GM12891 (cell line): ENCODE measurements at regions not wholly inside any gene's neighbourhood (a gene's known extent, or its start where the extent isn't known, plus 50 kb on each side); places are given as distances from the start of the nearest gene placed in this dataset.

Source experiments
- DNase-seq: peaks from one replicate; pipeline ENCODE4 v3.0.0; 2011; ENCODE audit warnings: low spot score; ENCODE audit not compliant: insufficient read length
- FAIRE-seq: peaks from 2 replicates; lab custom pipeline; 2011; peaks lifted over from hg19 to GRCh38; lab: Jason Lieb, UNC
- PAX5 ChIP-seq: IDR thresholded peaks from 2 replicates; pipeline ENCODE4 v1.6.1; 2011; ENCODE audit warnings: low read length, moderate library complexity, mild to moderate bottlenecking; ENCODE audit not compliant: insufficient read depth, severe bottlenecking
- POLR2A ChIP-seq: IDR thresholded peaks from 2 replicates; pipeline ENCODE4 v1.6.1; 2011; ENCODE audit warnings: low read depth, low read length, control low read depth
- POLR2AphosphoS5 ChIP-seq: IDR thresholded peaks from 2 replicates; pipeline ENCODE4 v1.6.1; 2011; ENCODE audit warnings: low read depth, low read length, control low read depth
- POU2F2 ChIP-seq: IDR thresholded peaks from 2 replicates; pipeline ENCODE4 v1.6.1; 2011; ENCODE audit warnings: low read depth, mild to moderate bottlenecking, control low read depth, low read length, moderate library complexity
- SPI1 ChIP-seq: IDR thresholded peaks from 2 replicates; pipeline ENCODE4 v1.6.1; 2011; ENCODE audit warnings: low read depth, low read length, control low read depth
- TAF1 ChIP-seq: IDR thresholded peaks from 2 replicates; pipeline ENCODE4 v1.6.1; 2011; ENCODE audit warnings: low read depth, low read length, control low read depth

DNA sequence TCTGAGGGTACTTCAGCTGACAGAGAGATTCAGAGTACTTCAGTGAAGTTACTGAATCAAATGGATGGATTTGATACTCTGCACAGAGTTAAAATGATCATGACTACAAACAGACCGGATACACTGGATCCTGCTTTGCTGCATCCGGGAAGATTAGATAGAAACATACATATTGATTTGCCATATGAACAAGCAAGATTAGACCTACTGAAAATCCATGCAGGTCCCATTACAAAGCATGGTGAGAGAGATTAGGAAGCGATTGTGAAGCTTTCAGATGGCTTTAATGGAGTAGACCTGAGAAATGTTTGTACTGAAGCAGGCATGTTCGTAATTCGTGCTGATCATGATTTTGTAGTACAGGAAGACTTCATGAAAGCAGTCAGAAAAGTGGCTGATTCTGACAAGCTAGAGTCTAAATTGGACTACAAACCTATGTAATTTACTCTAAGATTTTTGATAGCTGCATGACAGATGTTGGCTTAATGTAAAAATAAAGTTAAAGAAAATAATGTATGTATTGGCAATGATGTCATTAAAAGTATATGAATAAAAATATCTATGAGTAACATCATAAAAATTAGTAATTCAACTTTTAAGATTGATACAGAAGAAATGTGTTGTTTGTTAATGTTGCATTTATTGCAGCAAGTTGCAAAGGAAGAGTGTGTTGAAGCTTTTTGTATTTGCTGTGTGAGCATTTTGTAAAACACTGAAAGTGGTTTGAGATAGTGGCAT lies 136.1 kb upstream of the RAP1B start:
- no peak for TF ChIP-seq PAX5
- TF ChIP-seq POLR2A: no peak
- TF ChIP-seq SPI1: no peak
- TF ChIP-seq POU2F2: no peak
- TF ChIP-seq POLR2AphosphoS5: no peak
- TF ChIP-seq TAF1: no peak
- DNase-seq (no peak), FAIRE-seq (no peak)

DNA sequence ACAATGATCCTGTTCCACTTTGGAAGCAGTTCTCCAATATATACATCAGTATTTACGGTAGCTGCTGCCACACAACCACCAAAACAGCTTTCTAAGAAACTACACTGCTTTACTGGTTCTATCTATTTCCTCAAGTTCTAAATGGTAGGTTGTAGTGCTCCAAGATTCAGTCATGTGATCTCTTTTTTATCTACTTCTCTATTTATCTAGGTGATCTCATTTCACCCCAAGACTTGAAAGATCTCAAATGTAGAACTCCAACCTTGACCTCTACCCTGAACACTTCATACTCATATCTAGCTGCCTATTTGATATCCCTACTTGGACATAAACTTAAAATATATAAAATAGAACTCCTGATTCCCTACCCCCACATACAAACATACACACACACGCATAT lies 133.9 kb upstream of the RAP1B start:
- TF ChIP-seq PAX5 (no peak), POU2F2 (no peak), POLR2A (no peak), SPI1 (no peak), TAF1 (no peak), POLR2AphosphoS5 (no peak)
- DNase-seq: no peak
- FAIRE-seq: no peak

DNA sequence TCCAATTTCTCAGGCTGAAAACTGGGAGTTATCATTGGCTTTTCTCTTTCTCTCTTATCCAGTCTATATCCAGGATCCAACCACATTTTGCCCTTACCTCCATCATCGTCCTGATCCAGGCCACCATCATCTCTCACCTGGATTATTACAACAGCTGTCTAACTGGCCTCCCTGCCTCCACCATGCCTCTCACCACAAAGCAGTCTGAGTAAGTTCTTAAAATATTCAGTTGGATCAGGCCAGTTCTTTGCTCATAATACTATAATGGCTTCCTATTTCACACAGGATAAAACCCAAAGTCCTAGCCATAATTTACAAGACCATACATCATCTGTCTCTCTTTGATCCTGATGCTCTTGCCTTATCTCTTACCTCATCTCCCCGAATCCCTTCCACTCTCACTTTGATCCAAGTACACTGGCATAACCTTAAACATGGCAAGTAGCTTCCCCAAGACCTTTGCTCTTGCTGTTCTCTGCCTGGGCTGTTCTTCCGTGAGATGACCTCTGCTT lies 133.4 kb upstream of the RAP1B start:
- DNase-seq (no peak), FAIRE-seq (no peak)
- TF ChIP-seq POU2F2 (no peak), POLR2A (no peak), SPI1 (no peak), TAF1 (no peak)

DNA sequence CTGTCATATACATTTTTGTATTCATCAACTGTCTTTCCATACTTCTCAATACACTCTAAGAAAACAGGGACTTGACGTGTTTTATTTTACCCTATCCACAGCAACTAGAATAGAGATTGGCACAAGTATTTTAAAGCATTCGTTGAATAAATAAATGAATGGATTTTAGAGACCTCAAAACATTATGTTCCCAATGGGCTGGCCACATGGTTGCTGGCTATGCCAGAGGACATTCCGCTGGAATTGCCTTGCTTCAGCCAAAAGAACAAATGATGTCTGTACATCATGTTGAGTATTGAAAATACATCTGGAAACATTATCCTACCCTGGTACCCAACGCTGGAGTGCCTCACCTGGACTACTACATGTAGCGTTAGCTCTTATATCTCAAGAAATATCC lies 132.8 kb upstream of the RAP1B start:
- TF ChIP-seq POLR2AphosphoS5 (no peak), POU2F2 (no peak), POLR2A (no peak), PAX5 (no peak), TAF1 (no peak), SPI1 (no peak)
- no peak for FAIRE-seq
- DNase-seq: no peak

DNA sequence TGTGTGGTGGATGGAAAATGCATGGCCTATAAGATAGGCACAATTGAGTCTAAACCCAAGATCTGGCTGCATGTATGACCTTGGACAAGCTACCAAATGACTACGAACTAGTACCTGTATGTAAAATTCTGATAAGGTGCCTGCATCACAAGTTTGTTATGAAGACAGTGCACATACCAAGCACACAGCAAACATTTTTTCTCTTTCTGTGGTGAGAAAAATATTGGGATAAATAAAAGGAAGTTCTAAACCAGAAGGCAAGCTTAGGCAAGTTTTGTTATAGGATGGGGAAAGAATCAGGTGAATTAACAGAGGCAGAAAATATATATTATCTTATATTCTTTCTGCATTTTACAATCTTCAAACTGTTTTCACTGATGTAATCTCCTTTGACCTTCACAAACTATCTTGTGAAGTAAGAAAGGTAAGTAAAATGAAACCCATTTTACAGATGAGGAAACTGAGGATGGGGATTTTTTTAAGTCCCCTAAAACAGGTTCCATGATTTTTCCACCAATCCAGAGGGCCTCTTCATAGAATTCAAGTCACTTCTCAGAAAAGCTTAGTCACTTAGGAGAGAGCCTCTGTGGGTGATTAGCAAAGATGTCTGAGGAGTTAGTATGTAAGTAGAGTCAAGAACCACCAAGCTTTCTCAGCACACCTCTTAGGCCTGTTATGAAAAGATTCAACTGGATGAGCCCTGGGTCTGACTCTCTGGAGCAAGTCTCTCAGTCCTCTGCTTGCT lies 132.0 kb upstream of the RAP1B start:
- FAIRE-seq: no peak
- TF ChIP-seq POU2F2 (no peak), POLR2AphosphoS5 (no peak), POLR2A (no peak)
- no peak for DNase-seq

DNA sequence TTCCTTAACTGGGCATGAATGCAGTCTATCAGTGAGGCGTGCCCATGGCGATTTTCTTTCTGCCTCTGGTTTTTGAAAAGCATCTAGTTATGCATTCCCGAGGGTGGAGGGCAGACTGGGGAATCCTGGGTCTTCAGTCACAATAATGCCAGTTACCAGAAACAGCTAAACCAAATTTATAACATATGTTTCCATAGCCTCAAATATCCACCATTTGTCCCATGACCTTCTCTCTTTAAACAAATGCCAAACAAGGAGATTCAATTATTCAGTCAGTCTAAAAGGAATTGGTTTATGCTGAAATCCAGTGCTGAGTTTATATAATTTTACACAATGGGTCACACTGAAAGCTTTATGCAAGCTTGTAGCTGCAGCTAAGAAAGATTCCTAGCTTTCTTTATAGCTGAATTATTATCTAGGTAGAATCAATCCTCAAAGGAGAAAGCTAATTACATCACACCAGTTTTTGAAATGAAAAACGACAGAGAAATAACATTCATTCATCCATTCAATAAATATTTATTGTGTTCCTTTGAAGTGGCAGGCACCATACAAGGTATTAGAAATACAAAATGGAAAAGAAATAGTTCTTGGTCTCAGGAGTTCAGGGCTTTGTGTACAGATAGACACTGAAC lies 131.3 kb upstream of the RAP1B start:
- DNase-seq (no peak), FAIRE-seq (no peak)
- TF ChIP-seq TAF1: no peak
- TF ChIP-seq SPI1: no peak
- TF ChIP-seq POLR2A: no peak
- TF ChIP-seq POLR2AphosphoS5: no peak
- TF ChIP-seq PAX5: no peak
- TF ChIP-seq POU2F2: no peak

DNA sequence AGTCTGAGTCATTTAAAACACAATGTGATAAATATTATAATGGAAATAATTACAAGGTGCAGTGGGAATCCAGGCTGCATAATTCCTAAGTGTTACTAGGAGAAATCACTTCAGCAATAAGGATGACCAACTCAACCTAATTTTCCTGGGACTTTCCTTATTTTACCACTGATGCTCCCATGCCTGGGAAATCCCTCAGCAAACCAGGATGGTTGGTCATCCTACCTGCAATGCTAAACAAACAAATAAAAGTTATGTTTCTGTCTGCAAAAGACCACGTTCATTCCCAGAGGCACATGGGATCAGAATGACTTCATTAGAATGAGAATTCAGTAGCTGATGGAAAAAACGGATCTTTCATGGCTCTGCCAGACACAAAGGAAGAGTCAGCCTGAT lies 130.8 kb upstream of the RAP1B start:
- TF ChIP-seq POLR2AphosphoS5 (no peak), PAX5 (no peak), SPI1 (no peak), POLR2A (no peak)
- no peak for FAIRE-seq
- no peak for DNase-seq

DNA sequence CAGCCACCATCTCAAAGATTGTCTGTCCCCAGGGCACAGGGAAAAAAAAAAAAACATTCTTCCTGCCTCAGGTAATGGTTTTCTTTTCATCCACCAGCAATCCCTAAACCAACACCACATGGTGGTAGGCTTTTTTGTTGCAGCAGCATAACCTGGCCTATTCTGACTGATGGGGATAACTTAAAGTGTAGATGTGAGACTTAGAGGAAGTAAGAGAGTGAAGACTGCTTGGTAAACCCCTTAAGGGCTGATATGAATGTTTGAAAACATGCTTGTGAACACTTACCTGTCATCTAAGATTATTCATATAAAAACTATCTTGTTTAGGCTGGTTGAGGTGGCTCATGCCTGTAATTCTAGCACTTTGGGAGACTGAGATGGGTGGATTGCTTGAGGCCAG lies 130.2 kb upstream of the RAP1B start:
- FAIRE-seq (no peak), DNase-seq (no peak)
- TF ChIP-seq POLR2AphosphoS5 (no peak), TAF1 (no peak), POLR2A (no peak), POU2F2 (no peak), PAX5 (no peak), SPI1 (no peak)

DNA sequence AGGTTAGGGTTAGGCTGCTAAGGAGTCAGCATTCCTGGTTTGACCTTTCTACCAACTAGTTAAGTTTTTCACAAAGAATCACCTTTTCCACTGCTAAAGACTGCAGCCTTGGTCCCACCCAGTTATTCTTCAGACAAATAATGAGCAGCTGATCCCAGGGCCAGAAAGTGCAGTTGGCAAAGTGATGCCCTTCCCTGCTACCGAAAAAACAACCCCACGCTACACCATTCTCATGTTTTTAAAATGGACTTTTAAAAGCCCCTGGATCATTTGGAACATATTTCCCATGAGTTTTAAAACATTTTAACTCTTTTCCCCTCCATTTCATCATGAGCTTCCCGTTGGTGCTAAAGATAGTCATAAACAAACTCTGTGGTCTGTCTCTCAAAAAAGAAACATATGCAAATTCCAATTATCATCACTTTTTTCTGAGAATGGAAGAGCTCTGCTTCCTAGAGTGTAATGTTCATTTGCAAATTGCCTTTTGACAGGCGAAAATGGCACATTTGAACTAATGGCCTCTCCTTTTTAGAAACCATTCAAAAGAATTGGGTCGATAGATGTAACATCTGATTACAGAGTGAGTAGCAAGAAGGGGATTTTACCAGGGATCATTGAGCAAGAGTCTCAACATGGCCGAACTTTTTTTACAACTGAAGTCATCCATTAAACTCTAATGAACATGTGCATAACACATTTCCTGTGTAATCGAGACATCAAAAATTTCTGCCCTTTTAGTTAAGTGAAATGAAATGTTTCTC lies 129.3 kb upstream of the RAP1B start:
- FAIRE-seq: peak; percentile 33
- no peak for DNase-seq
- TF ChIP-seq POLR2AphosphoS5 (no peak), PAX5 (no peak), TAF1 (no peak), SPI1 (no peak), POLR2A (no peak), POU2F2 (peak; percentile 47; the same call in 1 of the 2 replicates)
